ENCODE measurements at regions not wholly inside any gene's neighbourhood (a gene's known extent, or its start where the extent isn't known, plus 50 kb on each side); places are given as distances from the start of the nearest gene placed in this dataset.

DNA sequence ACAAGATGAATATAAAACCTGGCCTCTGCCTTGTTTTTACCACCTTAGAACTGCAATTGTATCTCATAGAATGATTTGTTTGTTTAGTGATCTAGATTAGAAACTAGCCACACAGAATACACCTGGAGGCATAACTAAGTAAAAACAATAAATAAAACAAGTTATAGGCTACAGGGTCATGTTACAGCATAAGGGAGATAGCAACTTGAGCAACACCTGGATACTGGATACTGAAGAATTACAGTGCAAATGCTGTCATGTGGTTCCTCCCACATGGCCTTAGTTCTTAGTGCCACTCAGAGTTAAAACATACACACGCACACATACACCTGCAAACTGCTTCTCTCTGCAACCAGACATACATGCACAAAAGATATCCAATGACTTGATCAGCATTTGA, 563.4 kb upstream of the DPPA4 start:
- TF ChIP-seq, protein P1, sequence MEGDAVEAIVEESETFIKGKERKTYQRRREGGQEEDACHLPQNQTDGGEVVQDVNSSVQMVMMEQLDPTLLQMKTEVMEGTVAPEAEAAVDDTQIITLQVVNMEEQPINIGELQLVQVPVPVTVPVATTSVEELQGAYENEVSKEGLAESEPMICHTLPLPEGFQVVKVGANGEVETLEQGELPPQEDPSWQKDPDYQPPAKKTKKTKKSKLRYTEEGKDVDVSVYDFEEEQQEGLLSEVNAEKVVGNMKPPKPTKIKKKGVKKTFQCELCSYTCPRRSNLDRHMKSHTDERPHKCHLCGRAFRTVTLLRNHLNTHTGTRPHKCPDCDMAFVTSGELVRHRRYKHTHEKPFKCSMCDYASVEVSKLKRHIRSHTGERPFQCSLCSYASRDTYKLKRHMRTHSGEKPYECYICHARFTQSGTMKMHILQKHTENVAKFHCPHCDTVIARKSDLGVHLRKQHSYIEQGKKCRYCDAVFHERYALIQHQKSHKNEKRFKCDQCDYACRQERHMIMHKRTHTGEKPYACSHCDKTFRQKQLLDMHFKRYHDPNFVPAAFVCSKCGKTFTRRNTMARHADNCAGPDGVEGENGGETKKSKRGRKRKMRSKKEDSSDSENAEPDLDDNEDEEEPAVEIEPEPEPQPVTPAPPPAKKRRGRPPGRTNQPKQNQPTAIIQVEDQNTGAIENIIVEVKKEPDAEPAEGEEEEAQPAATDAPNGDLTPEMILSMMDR (conservative IDR thresholded peaks at IDR 0.05; ENCODE audit: control insufficient read depth, insufficient read depth, low read depth, low read length) = no peak
- DNase-seq (ENCODE audit: low read depth) = no peak
- no peak overlapping the region for H3K4me3 ChIP-seq (ENCODE audit: control insufficient read depth, low read depth, low read length)

DNA sequence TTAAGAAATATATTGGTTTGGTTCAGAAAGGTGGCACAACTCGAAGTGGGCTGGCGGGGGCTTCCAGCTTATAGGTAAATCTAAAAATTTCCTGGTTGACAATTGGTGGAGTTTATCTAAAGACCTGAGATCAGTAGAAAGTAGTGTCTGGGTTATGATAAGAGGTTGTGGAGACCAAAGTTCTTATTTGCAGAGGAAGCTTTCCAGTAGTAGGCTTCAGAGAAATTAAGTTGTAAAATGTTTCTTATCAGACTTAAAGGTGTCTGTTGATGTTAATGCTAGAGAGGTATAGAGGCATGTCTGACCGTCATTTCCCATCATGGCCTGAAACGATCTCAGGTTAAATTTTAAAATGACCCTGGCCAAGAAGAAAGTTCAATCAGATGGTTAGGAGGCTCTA, 565.2 kb upstream of the DPPA4 start:
- TF ChIP-seq, protein P1 (conservative IDR thresholded peaks at IDR 0.05; ENCODE audit: control insufficient read depth, insufficient read depth, low read depth, low read length) = no peak
- no peak for DNase-seq (ENCODE audit: low read depth)
- no peak overlapping the region for H3K4me3 ChIP-seq (ENCODE audit: control insufficient read depth, low read depth, low read length)

DNA sequence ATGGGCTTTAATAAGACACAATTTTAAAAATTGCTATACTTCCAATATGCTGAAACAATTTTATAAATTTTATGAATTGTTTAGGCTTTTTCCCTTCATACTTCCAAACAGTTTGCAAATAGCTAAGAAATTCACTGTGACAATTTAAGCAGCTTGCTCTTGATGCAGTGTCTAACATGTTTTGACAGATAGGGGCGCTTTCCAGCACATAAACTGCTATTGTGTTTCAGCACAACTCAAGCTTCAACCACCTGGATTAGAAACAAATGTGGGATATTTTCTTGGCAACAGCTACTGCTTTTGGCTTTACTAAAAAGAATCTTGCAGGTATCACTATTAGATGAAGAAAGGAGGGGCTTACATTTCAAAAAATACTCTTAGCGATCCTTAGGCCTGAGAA, 565.8 kb upstream of the DPPA4 start:
- TF ChIP-seq, protein P1 (conservative IDR thresholded peaks at IDR 0.05; ENCODE audit: control insufficient read depth, insufficient read depth, low read depth, low read length) = peak; percentile 8

DNA sequence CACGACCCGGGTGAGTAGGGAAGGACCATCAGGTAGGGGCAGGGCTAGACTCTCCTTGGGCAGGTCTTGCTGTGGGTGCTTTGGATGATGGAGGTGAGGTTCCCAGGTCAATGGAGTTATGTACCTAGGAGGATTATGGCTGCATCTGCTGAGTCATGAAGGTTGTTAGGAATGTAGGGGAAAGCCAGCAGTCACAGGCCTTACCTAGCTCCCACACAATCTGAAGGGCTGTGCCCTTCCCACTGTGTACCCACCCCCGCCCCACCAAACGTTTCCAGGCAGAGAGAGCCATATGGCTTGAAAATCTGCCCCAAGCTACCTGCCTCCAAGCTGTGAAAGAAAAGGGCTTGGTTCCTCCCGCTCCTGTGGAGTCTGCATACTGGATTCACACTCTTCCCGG, 573.4 kb upstream of the DPPA4 start:
- TF ChIP-seq, protein P1 (conservative IDR thresholded peaks at IDR 0.05; ENCODE audit: control insufficient read depth, insufficient read depth, low read depth, low read length) = no peak
- H3K4me3 ChIP-seq (ENCODE audit: control insufficient read depth, low read depth, low read length) = no peak overlapping the region
- DNase-seq (ENCODE audit: low read depth) = no peak

More for the DNA sequence above, 565.8 kb upstream of the DPPA4 start:
- no peak overlapping the region for H3K4me3 ChIP-seq (ENCODE audit: control insufficient read depth, low read depth, low read length)
- no peak for DNase-seq (ENCODE audit: low read depth)

DNA sequence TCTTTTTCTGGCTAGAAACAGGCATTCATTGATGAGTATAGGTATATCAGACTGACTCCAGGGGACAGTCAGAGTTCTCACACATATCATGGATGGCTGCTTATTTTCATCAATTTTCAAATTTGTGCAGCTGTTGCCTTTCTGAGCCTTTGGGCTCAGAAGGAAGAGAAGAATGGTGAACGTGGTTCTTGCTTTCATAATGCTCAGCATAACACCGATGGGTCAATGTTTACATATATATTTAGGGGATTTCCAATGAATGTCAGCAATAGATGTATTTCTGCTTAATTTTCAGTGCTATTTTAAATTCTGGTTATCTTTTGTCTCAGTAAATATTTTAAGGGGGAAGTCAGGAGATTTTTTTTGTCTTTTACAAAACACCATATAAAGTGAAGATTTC, 581.4 kb upstream of the DPPA4 start:
- H3K4me3 ChIP-seq (ENCODE audit: control insufficient read depth, low read depth, low read length) = no peak overlapping the region
- TF ChIP-seq, protein P1 (conservative IDR thresholded peaks at IDR 0.05; ENCODE audit: control insufficient read depth, insufficient read depth, low read depth, low read length) = no peak
- DNase-seq (ENCODE audit: low read depth) = no peak

DNA sequence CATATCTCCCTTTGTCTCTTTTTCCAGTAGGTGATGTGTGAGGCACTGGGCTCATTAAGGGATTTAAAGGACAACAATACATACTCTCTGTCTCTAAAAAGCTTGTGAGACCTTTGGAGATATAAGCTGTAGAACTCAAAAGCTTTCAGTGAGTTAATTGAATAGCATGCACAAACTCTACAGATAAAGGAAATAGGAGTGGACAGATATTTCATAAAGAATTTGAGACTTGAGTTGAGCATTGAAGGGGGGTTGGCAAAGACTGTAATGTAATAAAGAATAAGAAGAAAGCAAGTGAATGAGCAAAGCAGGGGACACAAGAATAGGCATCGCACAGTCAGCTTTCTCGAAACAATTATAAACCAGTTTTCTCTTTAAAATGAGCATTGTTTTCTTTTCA, 583.4 kb upstream of the DPPA4 start:
- no peak overlapping the region for H3K4me3 ChIP-seq (ENCODE audit: control insufficient read depth, low read depth, low read length)
- TF ChIP-seq, protein P1 (conservative IDR thresholded peaks at IDR 0.05; ENCODE audit: control insufficient read depth, insufficient read depth, low read depth, low read length) = no peak
- DNase-seq (ENCODE audit: low read depth) = no peak

DNA sequence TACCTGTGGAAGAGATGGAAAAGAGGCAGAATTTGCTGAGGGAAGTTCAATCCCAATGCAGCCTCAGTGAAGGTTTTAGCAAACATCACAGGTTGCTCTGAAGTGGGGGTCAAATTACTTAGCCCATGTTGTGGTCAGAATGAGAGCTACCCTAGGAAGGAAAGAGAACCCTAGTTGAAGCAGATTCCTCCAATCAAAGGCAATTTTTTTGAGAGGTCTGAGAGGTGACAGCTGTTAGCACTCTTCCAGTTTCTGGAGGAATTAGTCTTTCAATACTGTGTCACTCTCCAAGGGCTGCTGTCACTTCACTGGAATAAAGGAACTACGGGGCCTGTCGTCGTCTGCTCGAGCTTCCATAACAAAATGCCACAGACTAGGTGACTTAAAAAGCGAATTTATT, 584.2 kb upstream of the DPPA4 start:
- DNase-seq (ENCODE audit: low read depth) = no peak
- TF ChIP-seq, protein P1 (conservative IDR thresholded peaks at IDR 0.05; ENCODE audit: control insufficient read depth, insufficient read depth, low read depth, low read length) = no peak
- H3K4me3 ChIP-seq (ENCODE audit: control insufficient read depth, low read depth, low read length) = no peak overlapping the region
